Endothelial cell of umbilical vein (primary cell): ENCODE measurements at regions not wholly inside any gene's neighbourhood (a gene's known extent, or its start where the extent isn't known, plus 50 kb on each side); places are given as distances from the start of the nearest gene placed in this dataset.

Source experiments
- BruUV-seq: library from RNA; stranded (reverse); fragments of 400-500 nt; replicated peaks from 2 replicates; lab custom pipeline; 2021; lab: Mats Ljungman, UMichigan
- CTCF ChIA-PET: fragments of 300-600, 350-600 bp; sonication (Branson Sonifier 250); formaldehyde crosslinking; loops from one replicate; lab custom pipeline; 2021; ENCODE audit warnings: antibody characterized with exemption, inconsistent platforms; lab: Charles Lee
- POLR2A ChIA-PET: fragments of 300-600, 350-600 bp; sonication (Branson Sonifier 250); formaldehyde crosslinking; loops from one replicate; lab custom pipeline; 2021; ENCODE audit warnings: antibody characterized with exemption, inconsistent platforms; lab: Charles Lee
- DNase-seq: peaks from one replicate; pipeline ENCODE4 v3.0.0-alpha.2; 2011; ENCODE audit warnings: low read depth, low spot score
- FAIRE-seq: peaks from 2 replicates; lab custom pipeline; 2011; peaks lifted over from hg19 to GRCh38; lab: Jason Lieb, UNC
- H2AFZ ChIP-seq: 2 replicates; pipeline ENCODE4 v1.6.0; 2012; ENCODE audit warnings: low read depth, low read length, control low read depth, inconsistent platforms
- H3K27ac ChIP-seq: 2 replicates; pipeline ENCODE4 v1.5.1; 2011; ENCODE audit warnings: low read depth, mild to moderate bottlenecking, control low read depth, low read length, moderate library complexity; ENCODE audit not compliant: insufficient read depth
- H3K27me3 ChIP-seq, 2 experiments: 2 replicates each; pipeline versions ENCODE4 v1.6.0 to v1.6.1; 2011; ENCODE audit warnings: low read length in 2 of 2, mixed read lengths in 1 of 2; ENCODE audit not compliant: control insufficient read depth in 2 of 2, insufficient read depth in 2 of 2
- H3K36me3 ChIP-seq, 2 experiments: 2 replicates in 1 of 2; 3 replicates in 1 of 2; pipeline ENCODE4 v1.5.1; 2011; ENCODE audit warnings: low read length in 2 of 2, mild to moderate bottlenecking in 1 of 2, moderate library complexity in 1 of 2; ENCODE audit not compliant: control insufficient read depth in 2 of 2, insufficient read depth in 2 of 2; ENCODE audit errors: extremely low read depth in 1 of 2
- H3K4me1 ChIP-seq: 3 replicates; pipeline ENCODE4 v1.5.1; 2011; ENCODE audit warnings: mild to moderate bottlenecking, low read length; ENCODE audit not compliant: control insufficient read depth, insufficient read depth; ENCODE audit errors: extremely low read depth
- H3K4me2 ChIP-seq: 2 replicates; pipeline ENCODE4 v1.6.1; 2011; ENCODE audit warnings: low read length, control low read depth, mixed read lengths; ENCODE audit not compliant: insufficient read depth
- H3K4me3 ChIP-seq, 3 experiments: fragments of 200-600 bp in 1 of 3; sonication (generic), shearing (Covaris generic) in 1 of 3; replicated peaks in 1 of 3; 2 replicates each; pipeline ENCODE4 v1.5.1; 2011 to 2016; ENCODE audit warnings: control low read depth in 3 of 3, low read length in 3 of 3, mild to moderate bottlenecking in 2 of 3, inconsistent platforms in 1 of 3, low read depth in 1 of 3, moderate library complexity in 1 of 3; ENCODE audit not compliant: insufficient read depth in 1 of 3
- H3K79me2 ChIP-seq: 2 replicates; pipeline ENCODE4 v1.6.0; 2012; ENCODE audit warnings: low read length, inconsistent platforms; ENCODE audit not compliant: control insufficient read depth, insufficient read depth
- H3K9ac ChIP-seq: replicated peaks from 2 replicates; pipeline ENCODE3; 2011; ENCODE audit warnings: low read length, control low read depth; ENCODE audit not compliant: insufficient read depth; ENCODE audit errors: extremely low read depth
- H3K9me1 ChIP-seq: replicated peaks from 3 replicates; pipeline ENCODE4 v1.6.0; 2011; ENCODE audit warnings: mild to moderate bottlenecking, low read length; ENCODE audit not compliant: control insufficient read depth, insufficient read depth; ENCODE audit errors: extremely low read depth
- H3K9me3 ChIP-seq: replicated peaks from 2 replicates; pipeline ENCODE4 v1.5.1; 2012; ENCODE audit warnings: low read length, inconsistent platforms; ENCODE audit not compliant: control insufficient read depth, insufficient read depth
- H4K20me1 ChIP-seq: replicated peaks from 2 replicates; pipeline ENCODE3; 2011; ENCODE audit warnings: mild to moderate bottlenecking, low read length; ENCODE audit not compliant: control insufficient read depth, insufficient read depth; ENCODE audit errors: extremely low read depth
- CTCF ChIP-seq, 2 donors: IDR thresholded peaks; 1 replicate in 1 of 2; 2 replicates in 1 of 2; pipeline ENCODE4 v1.5.1; 2011; ENCODE audit warnings: low read length in 2 of 2, mild to moderate bottlenecking in 2 of 2, moderate library complexity in 2 of 2, control low read depth in 1 of 2, inconsistent platforms in 1 of 2, low read depth in 1 of 2; ENCODE audit not compliant: insufficient read depth in 1 of 2; ENCODE audit errors: extremely low read depth in 1 of 2
- EZH2 ChIP-seq: IDR thresholded peaks from 2 replicates; pipeline ENCODE4 v1.6.1; 2012; ENCODE audit warnings: borderline replicate concordance, low read depth, mild to moderate bottlenecking, moderate library complexity, low read length, inconsistent platforms; ENCODE audit not compliant: severe bottlenecking
- FOS ChIP-seq: IDR thresholded peaks from 2 replicates; pipeline ENCODE4 v1.6.1; 2011; ENCODE audit warnings: mild to moderate bottlenecking, low read length, moderate library complexity, borderline replicate concordance; ENCODE audit not compliant: insufficient read depth
- GATA2 ChIP-seq: IDR thresholded peaks from 2 replicates; pipeline ENCODE4 v1.7.0; 2011; ENCODE audit warnings: low read depth, mild to moderate bottlenecking, moderate library complexity, mixed read lengths, low read length; ENCODE audit not compliant: insufficient read length, insufficient read depth
- JUN ChIP-seq: IDR thresholded peaks from 2 replicates; pipeline ENCODE4 v1.6.1; 2011; ENCODE audit warnings: borderline replicate concordance, low read depth; ENCODE audit not compliant: insufficient read length, insufficient read depth
- MYC ChIP-seq: IDR thresholded peaks from one replicate; pipeline ENCODE4 v1.6.1; 2011; ENCODE audit warnings: mild to moderate bottlenecking, low read depth, low read length
- POLR2A ChIP-seq: IDR thresholded peaks from 2 replicates; pipeline ENCODE4 v1.6.1; 2012; ENCODE audit warnings: low read depth, mild to moderate bottlenecking, control low read depth, low read length
- POLR2AphosphoS5 ChIP-seq: IDR thresholded peaks from 2 replicates; pipeline ENCODE4 v1.6.1; 2012; ENCODE audit warnings: low read depth, mild to moderate bottlenecking, control low read depth, low read length, moderate library complexity; ENCODE audit not compliant: insufficient read depth
- dilution Hi-C: fragments of 300-500 bp; cut with MboI; formaldehyde crosslinking; loops from one replicate; pipeline ENCODE4 v1.15.0; 2019; ENCODE audit warnings: low sequenced_read_pairs; ENCODE audit not compliant: extremely low pct_ligation_motif_present
- intact Hi-C: fragments of 100-400 bp; cut with micrococcal nuclease; formaldehyde crosslinking; loops from one replicate; pipeline ENCODE4 v1.10.0; 2022
- TF ChIP-seq, protein P1 (sequence below): IDR thresholded peaks from 2 replicates; pipeline ENCODE4 v1.6.1; 2011; ENCODE audit not compliant: insufficient read depth, insufficient read length

DNA sequence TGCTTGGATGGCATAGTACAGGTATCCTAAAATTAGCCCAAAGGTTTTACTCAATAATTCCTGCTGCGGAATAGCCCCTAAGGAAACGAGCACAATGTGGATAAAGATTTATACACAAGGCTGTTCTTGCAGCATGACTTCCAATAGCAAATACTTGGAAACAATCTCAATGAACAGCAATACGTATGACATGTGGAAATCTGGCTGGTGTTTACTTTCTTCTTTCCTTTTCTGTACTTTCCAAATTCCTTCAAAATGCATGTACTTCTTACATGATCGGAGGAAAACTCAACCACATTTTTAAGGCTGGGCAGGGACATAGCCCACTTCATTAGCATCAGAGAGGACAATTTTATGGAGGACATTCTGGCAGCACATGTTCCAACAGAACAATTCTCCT is 86.6 kb downstream of the C16orf95 start:
- Histone ChIP-seq H3K27ac (no peak overlapping the region), H3K4me3 (no peak overlapping the region), H3K9ac (no peak overlapping the region), H3K9me1 (no peaks in the 10 kb centered on the region), H3K79me2 (no peaks in the 10 kb centered on the region), H2AFZ (no peak overlapping the region), H4K20me1 (no peaks in the 10 kb centered on the region), H3K27me3 (peaks cover 4 to 6% of the 10 kb centered on the region in 2 experiments), H3K4me2 (no peak overlapping the region), H3K36me3 (no peaks in the 10 kb centered on the region), H3K9me3 (no peaks in the 10 kb centered on the region), H3K4me1 (no peaks in the 10 kb centered on the region)
- CTCF ChIA-PET: interaction anchor here (1.4 kb wide), 1 partner anchor 167 kb away, joined by 3 read pairs; no protein-coding TSS in a partner anchor
- intact Hi-C loops: no loop called here
- POLR2A ChIA-PET: no interaction called here
- BruUV-seq: no TSS peak
- FAIRE-seq: no peak
- dilution Hi-C loops: no loop called here
- no peak for DNase-seq
- TF ChIP-seq FOS (no peak), POLR2A (no peak), POLR2AphosphoS5 (no peak), GATA2 (no peak), CTCF (IDR thresholded peaks at IDR 0.05; ENCODE audit: extremely low read depth in 1 of 2, insufficient read depth in 1 of 2, low read depth in 1 of 2, low read length in 2 of 2) (no peak), JUN (no peak), EZH2 (no peak), MYC (no peak)
- TF ChIP-seq, protein P1, sequence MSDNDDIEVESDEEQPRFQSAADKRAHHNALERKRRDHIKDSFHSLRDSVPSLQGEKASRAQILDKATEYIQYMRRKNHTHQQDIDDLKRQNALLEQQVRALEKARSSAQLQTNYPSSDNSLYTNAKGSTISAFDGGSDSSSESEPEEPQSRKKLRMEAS: no peak
